ENCODE measurements at regions not wholly inside any gene's neighbourhood (a gene's known extent, or its start where the extent isn't known, plus 50 kb on each side); places are given as distances from the start of the nearest gene placed in this dataset.
"Not testable (repeated sequence)": the region's sequence is repeated elsewhere in the genome, so short reads cannot be mapped to it uniquely, and the experiment has no call there.

DNA sequence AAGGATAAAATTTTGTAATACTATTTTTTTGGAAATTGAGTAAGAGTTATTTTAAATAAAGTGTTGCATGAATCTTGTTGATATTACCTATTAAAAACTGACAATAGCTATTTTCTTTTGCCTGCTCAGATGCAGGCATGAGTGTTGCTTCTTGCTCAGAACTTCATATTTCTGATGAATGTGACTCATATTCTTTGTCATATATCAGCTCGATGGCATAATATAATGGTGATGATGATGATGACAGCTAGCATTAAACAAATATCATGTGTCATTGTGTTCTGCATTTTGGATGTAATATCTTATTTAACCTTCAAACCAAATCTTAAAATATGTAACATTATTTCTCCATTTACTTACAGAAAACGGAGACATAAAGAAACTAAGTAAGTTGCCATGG, 605.5 kb upstream of the FOXG1 start:
- H3K4me3 ChIP-seq, result no peak overlapping the region
- H3K27me3 ChIP-seq, result no peaks in the 10 kb centered on the region
- no peaks in the 10 kb centered on the region for H3K36me3 ChIP-seq
- H3K27ac ChIP-seq, result no peak overlapping the region
- no peak for TF ChIP-seq CTCF (IDR thresholded peaks at IDR 0.05; ENCODE audit: low read depth, low read length)
- DNase-seq (ENCODE audit: low read depth in 1 of 2, low spot score in 1 of 2), result no peak
- no peaks in the 10 kb centered on the region for H3K9me3 ChIP-seq (ENCODE audit: low read depth)
- H3K4me1 ChIP-seq (ENCODE audit: low read depth), result peaks cover 4% of the 10 kb centered on the region

- no peak for TF ChIP-seq CTCF (IDR thresholded peaks at IDR 0.05; ENCODE audit: low read depth, low read length)
- DNase-seq (ENCODE audit: low read depth in 1 of 2, low spot score in 1 of 2), result no peak
Measured at GRCh38 chr14:28163233-28163632, 603.4 kb upstream of the FOXG1 start.

DNA sequence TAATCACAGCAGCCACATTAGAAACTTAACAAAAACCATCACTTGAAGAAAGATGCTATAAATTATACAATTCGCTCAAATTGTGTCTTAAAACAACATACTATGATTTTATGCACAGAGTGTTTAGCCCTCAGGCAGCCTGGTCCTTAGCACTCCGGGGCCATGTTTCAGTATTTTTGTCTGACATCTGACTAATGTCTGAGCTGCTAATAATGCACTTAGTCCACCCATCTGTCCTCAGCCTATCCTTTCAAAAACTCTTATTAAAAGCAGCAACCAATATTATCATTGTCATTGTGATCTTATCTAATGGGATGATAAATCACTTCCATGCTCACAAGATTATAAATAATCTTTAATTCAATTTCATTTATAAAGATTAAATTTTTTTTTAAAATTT, 602.7 kb upstream of the FOXG1 start:
- TF ChIP-seq CTCF (IDR thresholded peaks at IDR 0.05; ENCODE audit: low read depth, low read length), result no peak
- H3K9me3 ChIP-seq (ENCODE audit: low read depth), result no peaks in the 10 kb centered on the region

More at GRCh38 chr14:28163233-28163632, 603.4 kb upstream of the FOXG1 start:
- Histone ChIP-seq H3K27ac (no peak overlapping the region), H3K4me3 (no peak overlapping the region), H3K36me3 (no peaks in the 10 kb centered on the region), H3K9me3 (ENCODE audit: low read depth) (no peaks in the 10 kb centered on the region), H3K27me3 (no peaks in the 10 kb centered on the region), H3K4me1 (ENCODE audit: low read depth) (peaks cover 4% of the 10 kb centered on the region)

DNA sequence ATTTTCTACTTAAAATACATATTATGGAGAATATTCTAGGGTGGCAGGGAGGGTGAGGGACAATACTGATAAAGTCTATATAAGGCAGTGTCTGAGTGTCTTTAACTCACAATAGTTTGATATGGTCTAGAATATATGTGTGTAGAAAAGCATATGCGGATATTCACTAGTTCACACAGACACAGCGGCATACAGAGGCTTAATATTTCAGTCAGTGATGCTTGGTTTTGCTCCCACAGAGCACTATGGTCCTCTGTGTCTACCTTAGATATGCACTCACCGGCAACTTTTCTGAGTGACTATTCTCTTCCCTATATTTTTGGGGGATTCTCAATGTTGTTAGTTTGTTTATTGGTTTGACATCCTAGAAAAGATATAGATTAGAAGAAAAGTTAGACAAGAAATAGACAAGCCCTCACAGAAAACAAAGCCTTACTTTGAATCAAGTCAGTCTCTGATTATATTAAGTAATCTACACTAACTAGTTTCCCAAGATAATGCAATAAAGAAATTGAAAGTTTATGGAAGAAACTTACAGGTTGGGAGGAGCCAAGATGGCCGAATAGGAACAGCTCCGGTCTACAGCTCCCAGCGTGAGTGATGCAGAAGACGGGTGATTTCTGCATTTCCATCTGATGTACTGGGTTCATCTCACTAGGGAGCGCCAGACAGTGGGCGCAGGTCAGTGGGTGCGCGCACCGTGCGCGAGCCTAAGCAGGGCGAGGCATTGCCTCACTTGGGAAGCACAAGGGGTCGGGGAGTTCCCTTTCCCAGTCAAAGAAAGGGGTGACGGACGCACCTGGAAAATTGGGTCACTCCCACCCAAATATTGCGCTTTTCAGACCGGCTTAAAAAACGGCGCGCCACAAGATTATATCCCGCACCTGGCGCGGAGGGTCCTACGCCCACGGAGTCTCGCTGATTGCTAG, 578.4 kb upstream of the FOXG1 start:
- H3K27me3 ChIP-seq; DNase-seq (ENCODE audit: low read depth in 1 of 2, low spot score in 1 of 2); H3K36me3 ChIP-seq; H3K9me3 ChIP-seq (ENCODE audit: low read depth); H3K4me1 ChIP-seq (ENCODE audit: low read depth): not testable (repeated sequence)
- Histone ChIP-seq H3K27ac (peak overlapping the region; percentile 50), H3K4me3 (peak overlapping the region; percentile 30)

More for the DNA sequence above, 602.7 kb upstream of the FOXG1 start:
- DNase-seq (ENCODE audit: low read depth in 1 of 2, low spot score in 1 of 2), result no peak
- Histone ChIP-seq H3K27me3 (no peaks in the 10 kb centered on the region), H3K36me3 (no peaks in the 10 kb centered on the region), H3K27ac (no peak overlapping the region), H3K4me1 (ENCODE audit: low read depth) (peaks cover 4% of the 10 kb centered on the region), H3K4me3 (no peak overlapping the region)

- no peaks in the 10 kb centered on the region for H3K9me3 ChIP-seq (ENCODE audit: low read depth)
- H3K36me3 ChIP-seq, result no peaks in the 10 kb centered on the region
- TF ChIP-seq CTCF (IDR thresholded peaks at IDR 0.05; ENCODE audit: low read depth, low read length), result no peak
- no peaks in the 10 kb centered on the region for H3K27me3 ChIP-seq
- DNase-seq (ENCODE audit: low read depth in 1 of 2, low spot score in 1 of 2), result no peak
- H3K27ac ChIP-seq, result no peak overlapping the region
- no peak overlapping the region for H3K4me3 ChIP-seq
- H3K4me1 ChIP-seq (ENCODE audit: low read depth), result no peaks in the 10 kb centered on the region
Measured at GRCh38 chr14:28196878-28197277, 569.7 kb upstream of the FOXG1 start.

GRCh38 chr14:28220391-28220790, 546.2 kb upstream of the FOXG1 start:
- no peak for DNase-seq (ENCODE audit: low read depth in 1 of 2, low spot score in 1 of 2)
- Histone ChIP-seq H3K9me3 (ENCODE audit: low read depth) (no peaks in the 10 kb centered on the region), H3K4me1 (ENCODE audit: low read depth) (no peaks in the 10 kb centered on the region), H3K27ac (no peak overlapping the region), H3K4me3 (no peak overlapping the region), H3K27me3 (no peaks in the 10 kb centered on the region), H3K36me3 (no peaks in the 10 kb centered on the region)
- no peak for TF ChIP-seq CTCF (IDR thresholded peaks at IDR 0.05; ENCODE audit: low read depth, low read length)
